Suppressor macrophage treated with lipopolysaccharide for 1 hour (primary cell): ENCODE measurements at regions not wholly inside any gene's neighbourhood (a gene's known extent, or its start where the extent isn't known, plus 50 kb on each side); places are given as distances from the start of the nearest gene placed in this dataset.
"Not testable (repeated sequence)": the region's sequence is repeated elsewhere in the genome, so short reads cannot be mapped to it uniquely, and the experiment has no call there.

ENCODE experiments used
- DNase-seq, 3 donors: peaks; one replicate each; pipeline ENCODE4 v3.0.0-alpha.2; 2020 to 2022

DNA sequence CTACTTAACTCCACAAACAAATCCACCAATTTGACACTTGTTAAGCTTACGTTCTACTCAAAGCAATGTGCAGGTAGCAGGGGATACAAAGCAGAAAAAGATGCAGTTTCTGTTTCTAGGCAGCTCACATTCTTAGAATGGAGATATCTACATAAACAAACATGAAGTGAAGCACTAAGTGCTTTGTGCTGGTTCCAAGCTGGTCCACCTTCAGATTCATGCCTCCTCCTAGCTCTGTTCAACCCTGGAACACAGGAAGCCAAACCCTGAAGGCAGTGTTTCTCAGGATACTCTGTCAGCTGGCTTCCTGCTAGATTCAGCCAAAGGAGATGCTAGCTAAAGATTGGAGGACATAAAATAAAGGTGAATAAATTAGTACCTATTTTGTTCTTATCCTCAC is 55.3 kb upstream of the NOL4 start:
- DNase-seq, result no peak

DNA sequence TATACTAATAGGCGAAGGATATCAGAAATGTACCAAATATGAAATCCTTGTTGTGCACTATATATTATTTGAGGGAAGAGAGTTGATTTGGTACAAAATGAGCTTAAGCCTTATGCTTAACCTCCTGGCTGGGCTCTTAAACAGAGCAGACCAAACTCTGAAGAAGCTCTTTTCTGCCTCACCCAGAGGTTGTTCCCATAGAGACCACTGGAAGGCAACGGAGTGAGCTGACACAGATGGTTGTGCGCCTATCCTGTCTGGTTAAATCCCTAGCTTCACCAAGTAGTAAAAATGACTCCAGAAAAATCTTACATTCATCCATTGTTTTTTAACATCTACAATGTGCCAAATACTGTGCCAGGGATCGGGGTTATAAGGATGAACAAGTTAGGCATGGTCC is 55.9 kb upstream of the NOL4 start:
- no peak for DNase-seq

DNA sequence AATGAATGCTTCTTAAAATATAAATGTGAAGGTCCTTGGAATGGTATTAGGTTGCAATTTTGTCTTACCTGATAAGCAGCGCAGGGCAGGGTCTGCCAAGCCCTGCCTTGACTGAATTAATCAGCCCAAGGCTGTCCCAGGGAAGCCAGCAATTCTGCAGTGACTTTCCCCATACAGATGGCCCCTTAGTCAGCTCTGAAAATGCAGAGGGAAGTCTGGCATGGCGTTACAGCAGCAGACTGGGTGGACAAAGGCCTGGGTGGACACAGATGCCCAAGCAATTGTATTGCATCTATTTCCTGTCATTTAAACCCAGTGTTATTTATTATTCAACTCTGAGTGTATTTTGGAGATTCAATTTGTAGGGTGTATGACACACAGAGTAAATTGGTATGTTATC is 56.6 kb upstream of the NOL4 start:
- DNase-seq, result no peak

DNA sequence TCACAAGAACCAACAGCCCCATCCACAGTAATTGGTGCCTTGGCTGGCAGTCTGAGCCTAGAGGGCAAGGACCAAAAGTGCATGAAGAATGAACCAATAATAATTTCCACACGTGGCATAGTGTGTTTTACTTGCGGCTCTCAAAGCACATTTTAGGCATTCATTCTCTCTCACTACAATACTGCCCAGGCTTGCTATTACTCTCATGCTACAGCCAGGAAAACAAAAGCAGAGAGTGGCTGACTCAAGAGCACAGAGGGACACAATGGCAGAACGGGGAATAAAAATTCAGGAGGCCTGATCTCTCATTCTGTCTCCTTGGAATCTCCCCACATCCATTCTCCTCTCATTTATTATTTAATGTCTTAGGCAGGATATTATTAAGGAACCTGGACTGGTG is 57.0 kb upstream of the NOL4 start:
- DNase-seq, result no peak

DNA sequence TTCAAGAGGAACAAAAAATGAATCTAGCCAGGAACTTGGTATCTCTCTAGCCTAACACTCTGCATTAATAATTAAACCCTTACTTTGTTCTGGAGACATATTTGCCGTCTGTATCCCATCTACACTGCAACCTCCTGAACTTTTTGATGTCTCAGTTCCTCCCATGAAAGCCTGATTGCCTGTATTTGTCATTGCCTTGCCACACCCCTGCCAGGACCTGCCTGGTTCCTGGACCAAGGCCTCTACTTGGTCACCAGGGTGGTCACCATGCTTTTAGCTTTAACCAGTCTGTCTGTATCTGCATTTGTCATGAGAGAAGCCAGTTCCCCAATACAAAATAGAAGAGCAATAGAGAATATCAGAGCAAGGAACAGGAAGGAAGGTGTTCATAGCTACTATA is 58.8 kb upstream of the NOL4 start:
- no peak for DNase-seq

DNA sequence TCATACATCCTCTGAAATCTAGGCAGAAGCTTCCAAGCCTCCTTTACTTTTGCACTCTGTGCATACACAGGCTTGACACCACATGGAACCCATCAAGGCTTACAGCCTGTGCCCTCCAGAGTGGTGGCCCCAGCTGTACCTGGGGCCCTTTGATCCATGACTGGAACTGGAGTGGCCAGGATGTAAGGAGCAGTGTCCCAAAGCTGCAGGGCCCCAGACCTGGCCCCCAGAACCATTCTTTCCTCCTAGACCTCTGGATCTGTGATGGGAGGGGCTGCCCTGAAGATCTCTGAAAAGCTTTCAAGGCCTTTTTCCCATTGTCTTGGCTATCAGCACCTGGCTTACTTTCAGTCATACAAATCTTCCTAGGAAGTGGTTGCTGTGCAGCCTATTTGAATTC is 63.1 kb upstream of the NOL4 start:
- DNase-seq, result no peak

DNA sequence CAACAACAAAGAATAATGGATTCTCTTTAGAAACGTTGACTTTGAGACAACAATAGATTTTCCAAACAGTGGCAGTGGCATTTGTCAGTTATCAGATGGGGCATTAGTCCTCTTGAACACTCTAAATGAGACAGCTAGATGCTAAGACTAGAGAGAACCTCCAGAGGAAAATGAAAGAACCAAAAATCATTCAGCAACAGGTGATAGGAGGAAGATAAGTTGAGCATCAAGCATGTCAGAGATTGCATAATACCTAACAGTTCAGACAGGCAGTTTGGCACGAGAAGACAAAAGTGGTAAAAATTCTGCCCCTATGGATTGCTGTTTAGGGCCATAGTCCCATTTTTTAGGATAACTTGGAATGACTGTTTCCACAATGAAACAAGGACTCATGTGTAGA is 67.9 kb upstream of the NOL4 start:
- DNase-seq, result no peak

DNA sequence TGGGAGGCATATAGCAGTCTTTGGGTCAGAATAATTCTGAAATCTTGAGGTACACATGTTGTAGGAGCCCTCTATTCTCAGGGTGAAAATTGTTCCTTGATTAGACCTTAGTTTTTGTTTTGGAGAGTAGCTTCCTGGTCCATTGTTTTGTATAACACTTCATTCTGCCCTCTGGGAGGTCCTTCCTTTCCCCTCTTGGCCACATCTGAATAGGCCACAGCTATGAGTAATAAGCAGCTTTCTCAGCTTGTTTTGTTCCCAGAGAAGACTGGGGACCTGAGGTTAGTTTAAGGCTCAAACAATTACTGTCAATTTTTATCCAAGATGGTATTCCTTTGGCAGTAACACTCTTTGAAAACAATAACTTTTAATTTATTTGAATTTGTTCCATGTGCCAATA is 72.6 kb upstream of the NOL4 start:
- DNase-seq, result no peak

DNA sequence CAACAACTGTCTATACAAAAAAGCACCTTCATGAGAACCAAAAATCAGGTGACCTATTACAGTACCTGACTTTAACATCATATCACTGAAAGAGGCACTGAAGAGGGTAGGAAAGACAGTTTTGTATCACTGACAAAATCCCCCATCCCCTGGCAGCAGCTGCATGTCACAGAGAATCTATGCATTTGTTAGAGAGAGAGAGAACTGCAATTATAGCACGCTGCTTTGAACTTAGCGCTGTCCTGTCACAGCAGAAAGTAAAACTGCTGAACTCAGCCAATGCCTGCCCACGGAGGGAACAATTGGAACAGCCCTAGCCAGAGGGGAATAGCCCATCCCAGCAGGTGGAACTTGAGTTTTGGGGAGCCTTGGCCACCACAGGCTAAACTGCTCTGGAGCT is 75.1 kb upstream of the NOL4 start:
- DNase-seq, result no peak

DNA sequence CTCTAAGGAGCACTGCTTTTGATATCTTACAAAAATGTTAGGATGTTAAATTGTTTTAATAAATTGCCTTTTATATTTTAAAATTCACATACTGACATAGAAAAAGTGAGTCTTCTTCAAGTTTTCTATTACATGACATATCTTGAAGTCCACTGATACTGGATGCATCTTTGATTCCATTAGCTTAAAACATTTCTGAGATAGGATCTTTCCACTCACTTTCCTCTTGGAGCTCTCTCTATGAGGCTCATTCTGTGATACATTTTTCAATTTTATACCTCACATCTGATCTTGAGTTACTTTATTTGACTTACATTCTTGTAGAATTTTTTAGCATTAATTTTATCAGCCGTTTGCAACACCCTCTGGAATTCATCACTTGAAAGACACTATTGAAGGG is 86.8 kb upstream of the NOL4 start:
- DNase-seq, result no peak

DNA sequence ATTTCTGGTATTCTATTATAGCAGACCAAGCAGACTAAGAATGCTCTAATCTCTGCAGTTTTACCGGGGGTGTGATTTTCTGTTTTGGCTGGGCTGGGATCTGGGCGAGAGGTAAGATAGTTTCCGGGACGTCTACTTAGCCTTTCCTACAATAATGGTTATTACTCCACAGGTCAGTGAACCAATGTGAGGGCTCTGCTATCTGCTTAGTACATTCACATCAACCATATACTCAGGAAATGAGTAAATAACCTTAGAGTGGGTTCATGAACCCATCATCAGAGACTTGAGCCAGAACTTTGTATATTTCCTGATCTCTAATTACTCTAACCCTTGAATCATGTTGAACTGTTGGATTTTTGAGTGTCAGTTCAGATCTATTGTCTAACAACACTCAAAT is 90.1 kb upstream of the NOL4 start:
- DNase-seq, result no peak

DNA sequence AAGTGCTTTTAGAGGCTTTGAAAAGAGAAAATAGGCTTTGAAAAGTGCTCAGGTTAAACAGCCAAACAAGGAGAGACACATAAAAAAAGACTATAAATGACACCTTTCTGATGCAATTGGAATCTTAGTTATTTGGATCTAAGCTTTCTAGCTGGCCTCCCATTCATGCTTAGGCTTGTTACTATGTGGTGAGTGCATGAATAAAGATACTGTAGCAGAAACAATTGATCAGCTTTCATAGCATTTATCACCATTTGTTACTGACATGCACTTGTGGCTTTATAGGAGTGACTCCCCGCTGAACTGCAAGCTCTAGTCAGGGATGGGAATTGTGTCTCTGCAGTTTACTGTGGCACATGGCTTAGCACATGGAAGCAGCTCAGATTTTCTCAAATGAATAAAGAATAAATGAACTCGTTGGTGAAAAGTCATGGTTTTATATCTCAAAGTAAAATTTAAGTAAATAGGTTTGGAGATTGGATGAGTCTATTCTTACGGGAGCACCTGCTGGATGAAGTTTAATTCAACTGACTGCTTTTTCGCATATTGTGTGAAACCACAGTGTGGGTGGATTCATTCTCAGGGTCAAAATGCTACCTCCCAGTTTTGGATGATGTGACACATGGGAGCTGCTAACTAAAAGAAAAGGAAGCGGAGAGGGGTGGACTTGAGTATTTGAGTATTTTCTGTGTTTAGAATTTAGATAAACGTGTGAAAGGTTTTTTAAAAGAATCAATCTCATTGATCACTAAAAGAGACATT is 91.1 kb upstream of the NOL4 start:
- no peak for DNase-seq

DNA sequence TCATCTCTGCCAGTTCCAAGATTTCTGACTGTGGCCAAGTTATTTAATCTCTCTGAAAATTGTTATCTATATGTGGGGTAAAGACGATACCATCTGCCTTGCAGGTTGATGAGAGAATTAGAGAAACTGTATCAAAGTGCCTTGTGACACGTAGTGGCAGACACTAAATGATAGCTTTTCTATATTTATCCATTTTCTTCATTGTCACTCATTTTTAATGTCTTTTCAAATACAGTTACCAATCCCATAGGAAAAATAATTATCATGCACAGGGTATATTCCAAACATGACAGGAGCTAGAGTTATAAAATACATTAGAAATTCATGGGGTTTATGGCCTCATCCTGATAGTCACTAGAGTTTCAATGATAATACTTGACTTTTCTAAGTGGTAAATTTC is 95.6 kb upstream of the NOL4 start:
- DNase-seq, result no peak

DNA sequence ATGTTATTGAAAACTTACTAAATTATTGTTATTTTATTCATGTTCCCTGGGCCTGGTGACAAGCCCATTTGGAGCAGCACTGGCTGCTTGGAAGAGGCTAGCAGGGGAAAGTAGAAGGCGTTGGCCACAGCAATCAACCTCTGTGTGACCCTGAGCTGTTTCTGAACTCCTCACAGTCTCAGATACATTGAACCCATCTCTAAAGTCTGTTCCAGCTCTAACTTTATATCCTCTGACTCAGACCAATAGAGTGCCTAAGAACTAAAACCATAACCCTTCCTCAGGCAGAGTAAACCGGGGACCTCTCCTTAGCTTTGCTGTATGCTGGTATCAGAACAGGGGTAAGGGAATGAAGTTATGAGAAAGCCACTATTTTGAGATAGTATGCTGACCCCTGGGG is 96.4 kb upstream of the NOL4 start:
- peak in 1 of 3 donors; percentile 10 for DNase-seq

DNA sequence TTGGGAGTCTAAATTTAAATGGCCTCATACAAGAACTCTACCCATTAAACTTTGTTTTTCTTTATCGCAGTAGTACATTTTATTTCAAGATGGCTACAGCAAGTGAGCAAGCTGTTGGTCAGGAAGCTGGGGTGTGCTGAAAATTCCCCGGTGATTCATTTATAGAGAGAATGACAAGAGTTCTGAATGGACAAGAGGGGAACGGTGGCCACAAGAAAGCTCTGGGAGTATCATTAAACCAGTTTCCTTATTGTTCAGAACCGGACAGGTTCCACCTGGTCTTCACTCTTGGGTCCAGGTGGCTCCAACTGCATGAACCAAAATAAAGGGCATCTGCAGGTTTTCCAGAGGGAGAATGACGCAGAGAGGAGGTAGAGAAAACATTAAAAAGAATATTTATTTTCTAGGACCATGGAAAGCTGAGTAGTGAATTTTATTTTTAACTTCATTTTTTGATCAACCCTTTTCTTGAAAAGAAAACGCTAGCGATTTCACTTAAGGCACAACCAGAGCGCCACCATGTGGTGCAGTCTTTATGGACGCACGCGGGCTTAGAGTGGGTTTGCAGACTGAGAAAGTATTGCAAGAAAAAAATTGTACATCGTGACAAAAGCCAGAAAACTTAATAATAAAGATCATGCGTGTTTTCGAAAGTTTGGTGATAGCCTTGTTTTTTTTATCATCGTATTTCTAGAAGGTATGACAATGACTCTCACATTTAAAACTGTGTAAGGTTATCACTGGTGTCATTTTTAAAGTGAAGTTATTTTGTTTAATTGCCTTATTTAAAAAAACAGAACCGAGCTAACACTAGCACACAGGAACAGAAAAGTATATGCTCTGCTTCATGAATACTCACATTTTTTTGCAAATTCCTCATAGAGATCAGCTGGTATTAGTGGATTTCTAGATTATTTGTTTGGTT is 97.9 kb upstream of the NOL4 start:
- peak; percentile 18 to 42 (median 33) for DNase-seq

DNA sequence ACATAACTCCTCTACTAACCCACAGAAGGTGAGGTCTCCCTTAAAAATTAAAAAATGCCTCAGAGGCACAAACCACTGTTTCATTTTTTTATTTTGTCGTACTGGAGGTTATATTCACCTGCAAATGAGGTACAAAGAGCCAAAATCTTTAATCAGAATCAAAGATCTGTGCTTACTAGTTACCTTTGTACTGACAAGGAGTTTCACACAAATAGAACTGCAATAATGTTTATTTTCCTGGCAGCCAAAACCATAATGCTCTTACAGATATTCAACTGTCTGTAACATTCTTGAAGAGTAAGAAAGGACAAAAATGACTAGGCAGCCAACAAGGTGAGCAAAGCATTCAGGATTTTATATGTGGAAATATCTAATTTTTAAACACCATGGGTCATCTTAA is 105.1 kb upstream of the NOL4 start:
- DNase-seq, result no peak

DNA sequence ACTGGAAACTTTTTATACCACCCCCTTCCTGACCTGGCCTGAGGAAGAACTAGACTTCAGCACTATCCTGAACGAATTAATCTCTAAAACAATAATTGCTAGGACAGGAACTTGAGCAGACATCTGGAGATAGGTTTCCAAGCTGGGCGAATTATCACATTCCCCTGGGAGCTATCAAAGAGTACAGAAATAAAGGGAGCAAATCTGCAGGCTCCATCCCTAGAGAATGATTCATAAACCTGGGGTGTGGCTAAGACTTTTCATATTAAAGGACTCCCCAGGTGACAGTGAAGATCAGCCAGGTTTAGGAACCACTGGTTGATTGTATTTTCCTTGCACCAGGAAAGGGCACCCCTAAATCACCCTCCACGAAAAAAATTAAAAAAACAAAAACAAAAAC is 105.6 kb upstream of the NOL4 start:
- no peak for DNase-seq

DNA sequence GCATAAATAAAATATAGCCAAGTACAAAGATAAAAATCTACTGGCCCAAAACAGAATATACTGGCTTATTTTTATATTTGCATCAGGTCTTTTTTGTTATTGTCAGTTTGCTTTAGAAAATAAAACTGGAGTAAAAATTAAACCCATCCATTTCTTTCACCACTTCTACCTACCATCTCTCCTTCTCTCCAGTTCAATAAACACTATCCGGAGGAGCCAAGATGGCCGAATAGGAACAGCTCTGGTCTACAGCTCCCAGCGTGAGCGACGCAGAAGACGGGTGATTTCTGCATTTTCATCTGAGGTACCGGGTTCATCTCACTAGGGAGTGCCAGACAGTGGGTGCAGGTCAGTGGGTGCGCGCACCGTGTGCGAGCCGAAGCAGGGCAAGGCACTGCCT is 106.2 kb upstream of the NOL4 start:
- not testable (repeated sequence) for DNase-seq

DNA sequence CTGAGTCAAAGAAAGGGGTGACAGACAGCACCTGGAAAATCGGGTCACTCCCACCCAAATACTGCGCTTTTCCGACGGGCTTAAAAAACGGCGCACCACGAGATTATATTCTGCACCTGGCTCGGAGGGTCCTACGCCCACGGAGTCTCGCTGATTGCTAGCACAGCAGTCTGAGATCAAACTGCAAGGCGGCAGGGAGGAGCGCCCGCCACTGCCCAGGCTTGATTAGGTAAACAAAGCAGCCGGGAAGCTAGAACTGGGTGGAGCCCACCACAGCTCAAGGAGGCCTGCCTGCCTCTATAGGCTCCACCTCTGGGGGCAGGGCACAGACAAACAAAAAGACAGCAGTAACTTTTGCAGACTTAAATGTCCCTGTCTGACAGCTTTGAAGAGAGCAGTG is 106.6 kb upstream of the NOL4 start:
- not testable (repeated sequence) for DNase-seq

DNA sequence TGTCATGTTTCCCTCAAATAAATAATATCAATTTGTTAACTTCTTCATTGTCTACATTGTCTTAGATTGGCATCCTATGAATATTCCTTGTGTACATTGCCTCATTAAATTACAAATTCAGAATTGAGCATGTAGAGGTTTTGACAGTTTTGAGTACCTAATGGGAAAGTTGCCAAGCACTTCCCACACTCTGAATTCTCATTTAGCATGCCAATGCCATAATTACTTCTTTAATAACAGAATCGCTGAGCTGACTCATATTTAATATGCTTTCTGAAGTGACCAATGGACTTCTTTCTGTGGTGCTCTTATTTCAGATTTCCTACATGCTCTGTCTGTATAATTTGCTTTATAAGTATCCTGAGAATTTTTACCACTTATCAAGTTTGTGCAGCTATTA is 114.4 kb upstream of the NOL4 start:
- no peak for DNase-seq

DNA sequence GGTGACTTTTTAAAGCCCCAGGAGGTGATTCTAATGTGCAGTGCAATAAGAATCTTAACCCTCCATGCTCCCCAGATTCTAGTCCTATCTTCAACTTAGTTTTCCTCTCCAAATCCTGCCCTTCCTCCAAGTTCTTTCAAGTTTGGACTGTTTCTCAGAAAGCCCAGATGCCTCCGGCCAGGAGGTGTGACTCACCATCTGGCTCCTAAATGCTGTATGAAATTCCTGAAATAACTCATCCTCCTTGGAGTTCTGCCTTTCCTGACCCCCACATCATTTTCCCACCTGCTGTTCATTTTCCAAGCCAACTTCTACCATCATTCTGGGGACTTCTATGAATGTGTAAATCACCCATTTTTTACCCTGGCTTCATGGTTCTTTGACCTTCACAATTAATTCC is 118.2 kb upstream of the NOL4 start:
- DNase-seq, result no peak

DNA sequence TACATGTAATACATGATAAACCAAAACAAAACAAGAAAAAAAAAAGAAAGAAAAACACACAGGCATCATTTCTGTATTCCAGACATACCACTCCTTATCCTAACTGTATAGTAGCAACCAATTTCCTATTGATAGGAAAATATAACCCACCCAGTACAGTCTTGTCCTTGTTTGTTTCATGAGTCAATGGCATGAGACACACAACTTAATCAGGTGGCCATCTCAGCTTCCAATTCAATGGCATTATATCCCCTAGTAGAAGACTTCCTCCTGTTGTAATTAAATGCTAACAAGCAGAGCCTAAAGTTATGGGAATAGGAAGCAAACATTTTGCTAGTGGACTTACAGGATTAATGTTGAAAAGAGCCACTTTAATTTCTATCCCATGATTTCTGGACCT is 121.0 kb upstream of the NOL4 start:
- no peak for DNase-seq

DNA sequence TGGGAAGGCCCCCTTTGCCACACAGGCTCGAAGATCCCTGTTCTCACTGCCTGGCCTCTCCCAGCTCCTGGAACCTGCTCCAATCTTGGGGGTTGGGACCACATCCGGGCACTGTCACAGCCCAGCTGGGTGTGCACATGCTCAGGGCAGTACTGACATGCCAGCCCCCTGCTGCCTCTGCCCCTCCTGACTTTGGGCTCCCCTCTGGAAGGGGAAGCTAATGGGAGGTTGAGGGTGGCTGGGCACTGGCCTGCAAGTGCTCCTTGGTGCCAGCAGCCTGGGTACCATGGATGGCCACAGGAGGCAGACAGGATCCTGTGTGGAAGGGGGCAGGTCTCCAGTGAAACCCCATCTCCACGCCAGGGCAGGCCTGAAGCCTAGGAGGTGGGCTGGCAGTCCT is 126.1 kb upstream of the NOL4 start:
- no peak for DNase-seq

DNA sequence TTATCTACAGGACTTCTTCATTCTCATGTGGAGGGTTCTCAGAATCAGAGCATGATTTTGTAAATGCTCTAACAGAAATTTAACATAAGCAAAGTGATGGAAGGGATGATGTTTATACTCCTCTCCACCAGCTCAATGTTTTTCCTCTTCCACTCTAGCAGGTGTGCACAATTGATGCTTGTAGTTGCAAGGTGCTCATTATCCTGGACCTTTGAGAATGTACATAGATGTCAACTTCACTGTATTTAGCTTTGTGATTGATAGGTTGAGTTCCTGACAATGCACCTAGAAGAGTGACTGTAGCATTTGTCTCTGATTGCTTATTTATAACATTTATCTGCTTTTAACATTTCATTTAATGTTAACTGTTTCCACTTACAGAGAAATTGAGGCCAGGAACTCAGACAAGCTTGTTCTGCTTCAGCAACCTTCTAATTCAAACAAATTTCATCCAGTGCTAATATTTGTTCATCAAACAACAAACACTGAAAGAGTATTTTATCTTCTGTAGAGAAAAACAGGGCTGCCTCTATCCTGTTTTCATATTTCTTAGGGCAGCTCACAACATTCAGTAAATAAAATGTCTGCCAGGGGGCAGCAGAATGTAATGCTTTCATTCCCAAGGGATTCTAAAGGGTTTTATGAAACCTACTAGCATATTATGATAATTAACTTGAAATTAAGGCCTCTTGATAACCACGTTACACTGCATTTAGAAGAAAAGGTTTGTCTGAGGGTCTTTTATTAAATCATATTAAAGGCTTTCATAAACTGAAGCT is 127.9 kb upstream of the NOL4 start:
- DNase-seq, result no peak
